C4-2B (cell line): ENCODE measurements at regions not wholly inside any gene's neighbourhood (a gene's known extent, or its start where the extent isn't known, plus 50 kb on each side); places are given as distances from the start of the nearest gene placed in this dataset.

Experiments used
- H3K27ac ChIP-seq: fragments of 450-650 bp; 2 replicates; pipeline ENCODE4 v1.5.1; 2017
- ZFX ChIP-seq: fragments of 450-650 bp; IDR thresholded peaks from 2 replicates; pipeline ENCODE4 v1.6.1; 2017
- TF ChIP-seq, protein P1 (sequence below): fragments of 450-650 bp; conservative IDR thresholded peaks from 2 replicates; pipeline ENCODE4 v1.5.1; 2017; ENCODE audit warnings: mild to moderate bottlenecking

DNA sequence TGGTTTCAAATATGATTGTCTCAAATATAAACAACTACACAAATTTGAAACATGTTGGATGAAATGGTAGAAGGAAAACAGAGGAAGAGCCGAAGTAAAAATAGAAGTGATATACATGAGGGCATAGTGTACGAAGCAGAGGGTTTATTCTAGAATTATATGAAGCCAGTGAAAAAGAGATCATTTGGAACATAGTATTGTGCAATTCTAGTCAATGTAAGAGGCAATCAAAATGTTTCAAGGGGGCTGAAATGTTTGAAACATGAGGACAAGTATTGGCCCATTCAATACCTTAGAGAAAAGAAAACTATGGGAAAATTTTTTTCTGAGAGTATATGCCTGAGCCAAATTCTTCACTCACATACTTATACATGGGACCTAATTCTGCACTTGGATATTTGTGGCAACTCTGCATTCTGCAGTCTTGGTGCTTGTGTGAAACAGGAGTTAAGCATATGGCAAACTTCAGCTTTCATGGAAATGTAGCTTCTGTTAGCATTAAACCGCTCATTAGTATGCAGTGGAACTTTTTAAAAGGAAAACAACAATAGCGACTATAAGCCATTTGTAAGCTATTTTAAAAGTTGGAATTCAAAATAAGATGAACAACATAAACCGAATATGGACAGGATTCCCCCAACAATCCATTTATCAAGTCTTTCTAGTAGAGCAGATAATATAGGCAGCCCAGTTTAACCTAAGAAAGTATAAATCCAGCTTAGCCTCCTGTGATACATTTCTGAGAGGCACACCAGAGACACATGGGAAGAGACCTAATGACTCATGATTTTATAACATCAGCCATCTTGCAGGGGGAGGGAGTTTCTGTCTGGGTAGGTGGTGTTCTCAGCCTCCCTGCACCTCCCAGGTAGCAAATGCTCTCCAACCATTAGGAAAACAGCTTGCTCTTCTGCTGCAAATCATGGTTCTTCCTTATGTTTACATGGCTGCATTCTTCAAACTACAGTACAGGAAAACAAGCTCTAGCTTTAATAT is 197.8 kb downstream of the PAX3 start:
- H3K27ac ChIP-seq, result no peak overlapping the region
- TF ChIP-seq, protein P1, sequence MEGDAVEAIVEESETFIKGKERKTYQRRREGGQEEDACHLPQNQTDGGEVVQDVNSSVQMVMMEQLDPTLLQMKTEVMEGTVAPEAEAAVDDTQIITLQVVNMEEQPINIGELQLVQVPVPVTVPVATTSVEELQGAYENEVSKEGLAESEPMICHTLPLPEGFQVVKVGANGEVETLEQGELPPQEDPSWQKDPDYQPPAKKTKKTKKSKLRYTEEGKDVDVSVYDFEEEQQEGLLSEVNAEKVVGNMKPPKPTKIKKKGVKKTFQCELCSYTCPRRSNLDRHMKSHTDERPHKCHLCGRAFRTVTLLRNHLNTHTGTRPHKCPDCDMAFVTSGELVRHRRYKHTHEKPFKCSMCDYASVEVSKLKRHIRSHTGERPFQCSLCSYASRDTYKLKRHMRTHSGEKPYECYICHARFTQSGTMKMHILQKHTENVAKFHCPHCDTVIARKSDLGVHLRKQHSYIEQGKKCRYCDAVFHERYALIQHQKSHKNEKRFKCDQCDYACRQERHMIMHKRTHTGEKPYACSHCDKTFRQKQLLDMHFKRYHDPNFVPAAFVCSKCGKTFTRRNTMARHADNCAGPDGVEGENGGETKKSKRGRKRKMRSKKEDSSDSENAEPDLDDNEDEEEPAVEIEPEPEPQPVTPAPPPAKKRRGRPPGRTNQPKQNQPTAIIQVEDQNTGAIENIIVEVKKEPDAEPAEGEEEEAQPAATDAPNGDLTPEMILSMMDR, result no peak
- no peak for TF ChIP-seq ZFX

DNA sequence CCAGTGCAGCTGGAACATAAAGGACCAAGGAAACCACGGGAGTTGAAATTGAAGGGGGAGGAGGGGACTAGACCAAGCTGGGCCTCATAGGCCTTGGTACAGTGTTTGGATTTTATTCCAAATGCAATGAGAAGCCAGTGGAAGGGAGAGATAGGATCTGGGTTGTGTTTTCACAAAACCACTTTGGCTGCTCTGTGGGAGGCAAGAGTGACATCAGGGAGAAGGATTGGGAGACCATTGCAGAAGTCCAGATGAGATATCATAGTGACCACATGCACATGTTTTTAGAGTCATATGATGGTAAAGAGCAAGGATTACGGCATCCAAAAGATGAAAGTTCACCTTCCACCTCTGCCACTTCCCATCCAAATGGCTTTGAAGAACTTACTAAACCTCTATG is 210.2 kb downstream of the PAX3 start:
- TF ChIP-seq, protein P1, result no peak
- TF ChIP-seq ZFX, result no peak
- H3K27ac ChIP-seq, result no peak overlapping the region

DNA sequence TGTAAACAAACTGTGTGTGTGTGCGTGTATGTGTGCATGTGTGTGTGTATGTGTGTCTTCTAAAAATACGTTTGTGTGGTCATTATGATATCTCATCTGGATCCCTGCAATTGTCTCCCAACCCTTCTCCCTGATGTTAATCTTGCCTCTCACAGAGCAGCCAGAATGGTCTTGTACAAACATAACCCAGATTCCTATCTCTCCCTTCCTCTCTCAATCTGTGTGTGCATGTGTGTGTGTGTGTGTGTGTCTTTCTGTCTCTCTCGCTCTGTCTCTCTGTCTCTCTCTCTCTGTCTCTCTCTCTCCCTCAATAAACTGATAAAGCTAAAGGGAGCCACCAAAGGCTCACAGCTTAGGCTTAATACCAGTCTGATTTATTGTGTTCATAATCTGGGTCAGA is 210.8 kb downstream of the PAX3 start:
- H3K27ac ChIP-seq, result no peak overlapping the region
- TF ChIP-seq, protein P1, result no peak
- TF ChIP-seq ZFX, result no peak

DNA sequence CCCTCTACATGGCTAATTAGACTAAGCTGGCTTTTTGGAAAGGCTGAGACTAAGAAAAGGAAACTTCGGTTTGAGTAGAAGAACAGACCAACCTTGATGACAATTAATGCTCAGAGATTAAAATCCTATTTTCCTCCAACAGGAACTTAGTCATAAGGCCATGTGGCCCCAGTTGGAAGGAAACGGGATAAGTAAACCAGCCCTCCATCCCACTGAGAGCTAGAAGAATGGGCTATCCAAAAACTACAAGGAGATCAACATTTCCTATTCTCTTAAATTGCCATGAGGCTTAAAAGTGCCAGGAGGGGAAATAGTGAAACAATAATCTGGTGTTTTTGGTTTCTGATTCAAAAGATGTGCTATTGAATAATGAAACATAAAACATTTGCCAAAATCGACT is 216.6 kb downstream of the PAX3 start:
- no peak for TF ChIP-seq ZFX
- no peak overlapping the region for H3K27ac ChIP-seq

DNA sequence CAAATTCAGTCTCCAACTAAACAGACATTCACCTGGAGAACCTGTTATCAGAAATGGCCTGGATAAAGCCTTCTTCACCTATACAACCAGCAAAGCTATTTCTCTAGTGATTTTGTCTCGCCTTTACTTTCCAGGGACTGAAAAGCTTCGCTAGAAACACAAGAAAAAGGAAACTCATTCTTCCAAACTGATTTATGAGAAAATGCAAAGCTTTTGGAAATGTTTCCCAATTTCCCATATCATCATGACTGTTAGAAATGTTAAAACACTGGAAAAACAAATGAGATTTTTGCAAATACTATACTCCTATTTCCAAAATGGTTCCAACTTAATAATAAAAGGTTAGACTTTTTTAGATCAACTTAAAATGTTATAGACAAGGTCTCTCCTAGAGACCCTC is 218.7 kb downstream of the PAX3 start:
- H3K27ac ChIP-seq, result no peak overlapping the region
- TF ChIP-seq, protein P1, result no peak
- no peak for TF ChIP-seq ZFX

DNA sequence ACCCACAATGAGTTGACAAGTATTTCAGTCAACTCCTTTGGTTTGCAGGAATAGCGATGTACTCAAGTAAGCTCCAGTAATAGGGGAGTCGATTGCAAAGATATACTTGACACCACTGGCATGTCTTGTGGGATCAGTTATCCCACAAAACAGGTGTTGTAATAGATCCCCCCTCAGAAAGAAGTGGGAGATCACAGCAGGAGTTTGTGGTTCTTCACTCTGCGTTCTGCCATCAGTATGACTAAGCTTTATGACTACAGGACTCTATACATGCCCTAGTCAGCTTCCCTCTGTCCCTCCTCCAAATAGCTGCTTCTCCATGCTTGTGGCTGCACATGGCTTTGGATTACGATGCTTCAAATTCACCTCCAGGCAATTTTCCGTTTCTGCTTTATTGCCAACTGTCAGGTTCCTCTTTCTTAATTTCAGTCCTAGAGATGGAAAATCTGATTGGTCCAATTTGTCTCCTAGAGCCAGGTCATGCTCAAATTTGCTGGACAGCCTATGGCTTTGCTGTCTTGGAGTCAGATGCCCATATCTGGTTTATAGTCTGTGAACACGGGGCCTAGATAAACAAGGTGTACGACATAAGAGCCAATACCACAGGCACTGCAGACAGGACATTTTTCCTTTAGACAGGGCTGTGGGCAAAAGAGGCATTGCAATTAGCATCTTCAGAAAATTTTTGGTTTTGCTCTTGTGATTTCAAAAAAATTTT is 221.7 kb downstream of the PAX3 start:
- H3K27ac ChIP-seq, result no peak overlapping the region
- no peak for TF ChIP-seq ZFX
- TF ChIP-seq, protein P1, result no peak

DNA sequence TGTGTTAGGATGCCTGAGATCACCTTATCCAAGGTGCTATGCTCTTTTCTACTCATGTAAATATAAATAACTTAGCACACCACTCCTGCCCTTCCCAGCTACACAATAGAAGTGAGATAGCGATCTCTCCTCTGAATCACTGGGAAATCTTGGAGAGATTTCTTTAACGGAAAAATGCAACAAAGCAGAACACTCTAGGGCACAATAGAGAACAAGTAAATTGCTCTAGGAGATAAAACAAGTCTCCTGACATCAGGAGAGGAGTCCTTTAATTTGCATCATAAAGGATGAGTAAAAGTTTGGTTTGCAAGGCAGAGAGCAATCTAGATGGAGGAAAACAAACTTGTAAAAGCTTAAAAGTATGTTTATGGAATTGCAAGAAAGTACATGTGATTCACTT is 224.1 kb downstream of the PAX3 start:
- no peak overlapping the region for H3K27ac ChIP-seq
- TF ChIP-seq ZFX, result no peak
- TF ChIP-seq, protein P1, result no peak
